H1 (cell line): ENCODE measurements at regions not wholly inside any gene's neighbourhood (a gene's known extent, or its start where the extent isn't known, plus 50 kb on each side); places are given as distances from the start of the nearest gene placed in this dataset.

Source experiments
- TF ChIP-seq, protein P1 (sequence below): IDR thresholded peaks from 2 replicates; pipeline ENCODE4 v1.6.1; 2012; ENCODE audit warnings: low read length, inconsistent platforms

- TF ChIP-seq, protein P1, sequence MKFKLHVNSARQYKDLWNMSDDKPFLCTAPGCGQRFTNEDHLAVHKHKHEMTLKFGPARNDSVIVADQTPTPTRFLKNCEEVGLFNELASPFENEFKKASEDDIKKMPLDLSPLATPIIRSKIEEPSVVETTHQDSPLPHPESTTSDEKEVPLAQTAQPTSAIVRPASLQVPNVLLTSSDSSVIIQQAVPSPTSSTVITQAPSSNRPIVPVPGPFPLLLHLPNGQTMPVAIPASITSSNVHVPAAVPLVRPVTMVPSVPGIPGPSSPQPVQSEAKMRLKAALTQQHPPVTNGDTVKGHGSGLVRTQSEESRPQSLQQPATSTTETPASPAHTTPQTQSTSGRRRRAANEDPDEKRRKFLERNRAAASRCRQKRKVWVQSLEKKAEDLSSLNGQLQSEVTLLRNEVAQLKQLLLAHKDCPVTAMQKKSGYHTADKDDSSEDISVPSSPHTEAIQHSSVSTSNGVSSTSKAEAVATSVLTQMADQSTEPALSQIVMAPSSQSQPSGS: no peak
These were observed 312.6 kb downstream of the BCL11B start (continued) for GRCh38 chr14:98959410-98959809.
